ENCODE measurements at regions not wholly inside any gene's neighbourhood (a gene's known extent, or its start where the extent isn't known, plus 50 kb on each side); places are given as distances from the start of the nearest gene placed in this dataset.

DNA sequence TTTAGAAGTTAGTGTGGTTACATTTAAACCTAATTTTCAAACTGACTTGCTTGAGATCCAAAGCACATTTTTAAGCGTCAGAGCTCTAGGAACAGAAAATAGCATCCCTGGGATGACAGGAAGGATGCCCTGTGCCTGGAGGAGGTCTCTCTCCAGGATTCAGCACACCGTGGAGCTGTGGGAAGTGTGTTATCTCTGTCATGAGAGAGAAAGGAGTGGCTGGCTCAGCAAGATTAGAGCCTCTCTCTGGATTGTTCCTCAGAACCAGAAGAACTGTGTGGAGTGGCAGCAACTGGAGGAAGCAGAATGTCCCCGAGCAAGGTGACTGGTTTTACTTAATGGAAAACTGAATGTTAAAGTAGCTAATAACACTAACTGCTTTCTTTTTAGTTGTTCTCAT lies 233.6 kb upstream of the TGFBR2 start:
- DNase-seq, result no peak

DNA sequence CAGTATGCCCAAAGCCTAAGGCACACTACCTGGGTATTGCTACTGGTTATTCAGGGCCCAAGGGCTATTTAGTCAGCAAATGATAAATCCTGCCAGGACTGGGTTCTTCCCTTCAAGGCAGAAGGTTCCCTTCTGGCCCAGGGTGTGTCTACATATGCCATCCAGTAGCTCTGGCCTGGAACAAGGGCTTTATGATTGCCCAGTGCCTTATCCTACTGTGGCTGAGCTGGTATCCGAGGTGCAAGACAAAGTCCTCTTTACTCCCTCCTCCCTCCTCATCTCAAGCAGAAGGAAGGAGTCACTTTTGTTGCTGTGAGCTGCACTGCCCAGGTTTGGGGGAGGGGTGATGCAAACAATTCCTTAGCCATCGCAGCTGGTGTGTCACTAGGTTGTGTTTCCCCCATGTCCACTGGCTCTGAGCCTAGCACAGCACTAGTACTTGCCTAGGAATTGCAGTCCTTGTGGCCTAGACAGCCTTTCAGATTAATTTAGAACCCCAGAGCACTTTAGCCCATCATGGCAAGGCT lies 221.8 kb upstream of the TGFBR2 start:
- no peak for DNase-seq

DNA sequence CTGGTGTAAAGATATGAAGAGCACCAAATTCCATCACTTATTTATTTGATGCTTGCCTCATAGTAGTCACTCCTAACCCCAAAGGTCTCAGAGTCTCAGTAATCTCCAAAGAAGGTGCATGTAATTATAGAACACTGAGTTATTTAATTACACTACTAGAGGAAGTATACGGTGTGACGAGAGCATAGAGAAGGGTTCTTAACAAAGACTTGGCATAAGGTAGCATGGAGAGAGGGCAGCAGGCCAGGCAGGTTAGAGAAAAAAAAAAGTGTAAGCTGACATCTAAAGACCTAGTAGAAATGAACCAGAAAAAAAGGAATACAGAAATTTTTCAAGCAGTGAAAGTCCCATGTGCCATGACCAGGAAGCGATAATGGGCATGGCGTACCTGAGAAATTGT lies 213.3 kb upstream of the TGFBR2 start:
- no peak for DNase-seq

DNA sequence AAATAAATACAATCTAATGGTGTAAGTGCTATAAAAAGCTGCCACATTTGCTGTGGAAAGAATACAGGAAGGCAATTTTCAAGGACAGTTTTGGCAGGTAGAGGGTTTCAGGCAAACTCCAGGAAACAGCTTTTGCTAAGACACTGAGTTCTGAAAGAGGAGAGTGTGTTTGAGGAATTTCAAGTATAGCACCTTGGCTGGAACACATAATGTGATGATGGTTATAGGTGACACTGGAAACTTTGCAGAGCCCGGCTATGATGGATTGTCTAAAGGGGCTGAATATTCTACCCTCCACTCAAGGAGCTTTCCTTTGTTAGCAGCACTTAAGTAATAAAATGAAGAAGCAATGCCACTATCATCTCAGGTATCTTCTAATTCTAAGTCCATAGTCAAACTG lies 209.4 kb upstream of the TGFBR2 start:
- no peak for DNase-seq

DNA sequence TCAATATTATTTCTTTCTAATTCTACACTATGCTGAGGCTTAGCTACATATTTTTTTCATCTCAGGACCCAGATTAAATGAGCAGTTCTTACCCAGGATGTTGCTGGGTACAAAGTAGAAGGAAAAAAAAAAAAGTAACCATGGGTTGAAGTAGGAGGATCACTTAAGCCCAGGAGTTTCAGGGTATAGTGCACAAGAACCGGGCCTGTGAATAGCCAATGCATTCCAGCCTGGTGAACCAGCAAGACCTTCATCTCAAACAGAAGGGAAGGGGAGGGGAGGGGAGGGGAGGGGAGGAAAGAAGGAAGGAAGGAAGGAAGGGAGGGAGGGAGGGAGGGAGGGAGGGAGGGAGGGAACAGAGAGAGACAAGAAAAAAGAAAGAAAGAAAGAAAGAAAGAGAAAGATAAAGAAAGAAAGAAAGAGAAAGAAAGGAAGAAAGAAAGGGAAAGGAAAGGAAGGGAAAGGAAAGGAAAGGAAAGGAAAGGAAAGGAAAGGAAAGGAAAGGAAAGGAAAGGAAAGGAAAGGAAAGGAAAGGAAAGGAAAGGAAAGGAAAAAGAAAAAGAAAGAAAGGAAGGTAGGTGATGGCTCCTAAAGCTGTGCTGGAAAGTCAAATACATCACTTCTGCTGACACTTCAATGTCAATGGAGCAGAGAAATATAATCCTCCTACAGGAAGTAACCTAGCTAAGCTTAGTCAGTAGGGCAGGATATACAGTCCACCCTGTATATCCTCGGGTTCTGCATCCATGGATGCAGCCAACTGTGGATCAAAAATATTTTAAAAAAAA lies 206.8 kb upstream of the TGFBR2 start:
- DNase-seq, result peak; percentile 54

DNA sequence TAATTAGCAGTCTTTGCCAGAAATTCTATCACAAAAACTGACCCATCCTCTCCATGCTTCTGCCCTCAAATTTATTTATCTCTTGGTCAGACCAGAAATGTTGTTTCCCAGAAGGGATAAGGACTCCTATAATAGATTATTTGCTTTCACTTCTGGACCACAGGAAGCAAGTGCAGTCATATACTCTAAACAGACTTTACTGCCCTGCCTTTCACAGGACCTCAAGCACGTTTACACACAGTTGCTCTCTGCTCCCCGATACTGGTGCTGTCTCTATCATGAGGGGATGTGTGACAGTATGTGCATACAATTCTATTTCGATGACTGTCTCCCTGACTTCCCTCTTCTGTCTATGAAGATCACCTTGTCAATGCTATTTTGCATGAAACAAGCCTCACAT lies 205.5 kb upstream of the TGFBR2 start:
- peak; percentile 5 for DNase-seq

DNA sequence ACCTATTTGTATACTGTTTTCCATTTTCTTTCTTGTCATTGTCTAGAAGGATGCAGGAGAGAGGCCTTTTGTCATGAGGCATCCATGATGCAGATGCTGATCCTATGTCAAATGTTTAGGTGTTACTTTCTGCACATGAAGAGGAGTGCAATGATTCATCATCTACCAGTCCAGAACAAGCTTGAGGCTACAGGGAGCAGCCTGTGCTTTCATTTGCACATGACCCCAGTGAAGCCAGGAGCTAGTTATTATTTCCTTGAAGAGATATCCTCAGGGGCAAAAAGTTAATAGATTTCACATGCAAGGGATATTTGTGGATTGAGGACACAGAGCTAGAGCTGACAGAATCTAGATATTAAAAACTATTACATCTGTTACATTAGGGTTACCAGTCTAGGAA lies 204.4 kb upstream of the TGFBR2 start:
- peak; percentile 0 for DNase-seq

DNA sequence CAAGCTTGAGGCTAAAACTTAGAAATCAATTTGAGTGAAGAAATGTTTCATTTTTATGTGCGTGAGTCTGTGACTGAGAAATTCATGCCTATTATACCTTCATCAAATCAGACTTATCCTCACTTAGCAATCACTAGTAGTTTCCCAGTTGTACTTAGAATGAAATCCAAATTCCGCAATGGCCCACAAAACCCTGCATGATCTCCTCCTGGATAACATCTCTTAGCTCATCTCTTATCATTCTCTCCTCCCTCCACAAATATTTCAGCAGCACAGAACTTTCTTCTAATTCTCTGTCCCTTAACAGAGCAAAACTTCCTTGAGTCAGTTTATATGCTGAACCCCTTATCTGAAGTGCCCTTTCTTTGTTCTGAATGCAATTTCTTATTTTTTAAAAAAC lies 198.8 kb upstream of the TGFBR2 start:
- DNase-seq, result no peak

DNA sequence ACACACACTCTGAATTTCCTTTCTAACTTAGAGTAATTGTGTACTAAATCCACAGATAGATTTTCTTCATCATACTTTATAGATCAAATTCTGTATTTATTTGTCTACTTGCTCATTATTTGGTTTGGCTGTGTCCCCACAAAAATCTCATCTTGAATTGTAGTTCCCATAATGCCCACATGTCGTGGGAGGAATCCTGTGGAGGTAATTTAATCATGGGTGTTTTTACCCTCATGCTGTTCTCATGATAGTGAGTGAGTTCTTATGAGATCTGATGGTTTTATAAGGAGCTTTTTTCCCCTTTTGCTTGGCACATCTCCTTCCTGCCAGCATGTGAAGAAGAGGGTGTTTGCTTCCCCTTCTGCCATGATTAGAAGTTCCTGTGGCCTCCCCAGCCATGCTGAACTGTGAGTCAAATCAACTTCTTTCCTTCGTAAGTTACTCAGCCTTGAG lies 198.3 kb upstream of the TGFBR2 start:
- peak; percentile 54 for DNase-seq

DNA sequence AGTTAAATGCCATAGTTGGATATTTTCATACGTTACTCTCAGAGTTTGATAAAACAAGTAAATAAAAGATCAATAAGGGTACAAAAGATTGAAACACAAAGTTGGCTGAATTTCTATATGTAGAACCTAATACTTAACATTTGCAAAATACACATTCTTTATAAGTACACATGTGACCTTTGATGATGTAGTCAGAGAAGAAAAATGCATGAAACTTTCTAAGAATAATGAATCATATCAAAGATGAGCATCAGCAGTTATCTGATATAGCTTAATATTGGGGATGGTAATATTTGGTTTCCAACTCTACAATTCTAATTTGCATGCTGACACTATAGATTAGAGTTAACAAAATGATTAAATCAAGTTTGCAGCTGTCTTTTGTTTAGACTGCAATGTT lies 188.0 kb upstream of the TGFBR2 start:
- no peak for DNase-seq

DNA sequence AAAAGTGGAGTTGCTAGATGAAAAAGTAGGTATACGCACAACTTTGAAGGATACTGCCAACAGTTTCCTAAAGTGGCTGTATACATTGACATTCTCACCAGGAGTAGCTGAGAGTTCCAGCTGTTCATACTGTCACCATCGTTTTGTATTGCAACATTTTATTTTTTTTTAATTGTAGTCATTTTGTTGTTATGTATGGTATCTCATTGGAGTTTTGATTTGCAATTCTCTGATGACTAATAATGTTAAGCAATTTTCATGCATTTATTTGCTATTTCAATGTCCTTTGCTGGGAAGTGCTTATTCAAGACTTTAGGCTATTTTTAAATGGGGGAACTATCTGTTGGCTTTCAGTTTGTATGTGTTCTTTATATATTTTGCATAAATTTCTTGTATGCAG lies 185.1 kb upstream of the TGFBR2 start:
- no peak for DNase-seq

DNA sequence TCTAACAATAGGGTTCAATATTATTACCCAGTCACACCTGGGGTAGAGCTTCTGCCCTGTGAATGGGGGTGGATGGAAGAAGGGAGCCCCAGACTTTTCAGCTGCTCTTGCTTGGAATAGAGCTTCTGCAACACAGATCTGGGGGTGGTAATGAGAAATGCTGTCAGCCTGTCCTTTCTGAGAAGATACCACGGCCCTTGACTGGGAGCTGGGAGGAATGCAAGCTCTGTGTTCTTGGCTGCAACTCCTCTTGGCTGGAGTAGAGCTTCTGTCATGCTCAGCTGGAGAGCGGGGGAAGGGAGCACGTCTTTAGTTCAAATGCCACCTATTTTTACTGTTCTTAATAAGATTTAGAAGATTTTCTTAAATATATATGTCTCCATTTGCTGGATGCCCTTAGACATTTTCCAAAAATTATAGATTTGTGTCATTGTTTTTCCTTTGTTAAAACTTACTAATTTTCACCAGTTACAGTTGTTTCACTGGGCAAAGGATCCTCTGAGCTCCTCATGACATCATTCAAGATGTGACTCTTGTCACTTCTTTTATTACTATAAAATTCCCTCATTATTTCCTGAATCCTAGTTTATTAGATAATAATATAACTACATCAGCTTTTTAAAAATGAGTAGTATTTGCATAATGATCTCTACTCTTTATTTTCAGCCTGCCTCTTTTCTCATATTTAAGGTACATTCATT lies 180.0 kb upstream of the TGFBR2 start:
- no peak for DNase-seq

DNA sequence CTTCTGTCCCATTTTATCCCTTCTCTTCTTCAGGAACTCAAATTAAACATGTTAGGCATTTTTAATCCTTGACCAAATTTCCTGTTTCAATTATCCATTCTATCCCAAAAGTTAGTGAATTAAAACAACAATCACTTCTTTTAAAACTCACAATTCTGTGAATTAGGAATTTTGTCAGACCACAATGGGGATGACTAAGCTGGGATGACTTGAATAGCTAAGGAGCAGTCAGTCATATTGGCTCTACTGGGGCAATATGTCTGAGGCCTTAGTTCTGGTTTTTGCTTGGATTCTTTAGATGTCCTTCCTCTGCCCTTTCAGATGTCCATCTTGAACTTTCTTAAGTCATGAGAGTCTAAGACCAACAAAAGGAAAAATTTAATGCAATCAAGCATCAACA lies 178.2 kb upstream of the TGFBR2 start:
- DNase-seq, result no peak

DNA sequence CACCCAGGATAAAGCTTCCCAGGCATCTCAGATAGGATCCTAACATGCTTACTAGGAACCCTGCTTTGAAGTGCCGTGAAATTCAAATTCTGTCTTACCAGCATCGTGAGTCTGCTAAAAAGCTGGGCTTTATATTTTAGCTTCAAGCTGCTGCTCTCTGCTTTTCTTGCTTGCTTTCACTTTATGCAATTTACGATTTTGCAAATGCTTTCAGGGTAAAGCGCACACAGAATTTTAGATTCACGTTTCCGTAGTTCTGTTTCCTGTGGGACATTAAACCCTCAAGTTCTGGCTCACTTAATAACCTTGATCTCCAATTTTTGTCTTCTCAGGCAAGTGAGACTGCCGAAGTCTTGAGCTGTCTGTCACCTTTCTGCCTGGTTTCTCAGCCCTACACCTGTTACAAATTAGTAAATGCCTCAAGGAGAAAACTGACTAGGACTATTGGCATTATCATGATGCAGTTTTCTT lies 170.5 kb upstream of the TGFBR2 start:
- no peak for DNase-seq

DNA sequence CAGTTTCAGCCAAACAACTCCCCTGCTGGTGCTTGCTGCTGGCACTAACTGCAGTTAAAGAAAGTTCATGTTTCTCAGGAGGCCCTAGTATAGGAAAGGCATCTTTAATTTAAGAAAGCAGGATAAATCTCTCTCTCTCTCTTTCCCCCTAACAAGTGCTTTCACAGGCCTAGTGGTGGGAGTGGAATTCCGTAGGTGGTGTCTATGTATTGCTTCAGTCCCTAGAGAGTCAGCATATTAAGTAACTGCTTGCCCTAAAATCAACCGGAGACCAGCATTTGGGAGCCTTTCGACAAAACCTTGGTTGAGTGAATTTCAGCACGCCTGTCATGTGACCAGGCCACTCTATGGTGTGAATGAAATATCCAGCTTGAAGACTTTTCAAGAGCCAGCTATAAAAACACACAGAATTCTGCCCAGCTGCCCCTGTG lies 169.2 kb upstream of the TGFBR2 start:
- DNase-seq, result no peak

DNA sequence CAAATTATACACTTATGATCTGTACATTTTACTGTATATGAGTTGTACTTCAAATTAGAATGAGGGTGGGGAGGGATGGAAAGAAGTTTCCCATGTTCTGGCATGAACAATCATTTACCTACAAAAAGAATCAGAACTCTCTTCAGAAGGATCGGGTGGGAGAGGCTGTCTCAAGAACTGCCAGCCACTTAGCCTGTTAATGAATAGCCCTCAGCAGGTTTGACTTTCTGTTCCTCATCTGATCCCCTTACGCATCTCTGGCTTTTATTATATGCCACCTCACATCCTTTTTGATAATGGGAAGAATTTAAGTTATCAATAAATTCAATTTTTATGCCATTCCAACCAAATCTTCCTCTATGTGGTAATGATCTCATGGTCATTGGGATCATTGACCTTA lies 168.3 kb upstream of the TGFBR2 start:
- no peak for DNase-seq

DNA sequence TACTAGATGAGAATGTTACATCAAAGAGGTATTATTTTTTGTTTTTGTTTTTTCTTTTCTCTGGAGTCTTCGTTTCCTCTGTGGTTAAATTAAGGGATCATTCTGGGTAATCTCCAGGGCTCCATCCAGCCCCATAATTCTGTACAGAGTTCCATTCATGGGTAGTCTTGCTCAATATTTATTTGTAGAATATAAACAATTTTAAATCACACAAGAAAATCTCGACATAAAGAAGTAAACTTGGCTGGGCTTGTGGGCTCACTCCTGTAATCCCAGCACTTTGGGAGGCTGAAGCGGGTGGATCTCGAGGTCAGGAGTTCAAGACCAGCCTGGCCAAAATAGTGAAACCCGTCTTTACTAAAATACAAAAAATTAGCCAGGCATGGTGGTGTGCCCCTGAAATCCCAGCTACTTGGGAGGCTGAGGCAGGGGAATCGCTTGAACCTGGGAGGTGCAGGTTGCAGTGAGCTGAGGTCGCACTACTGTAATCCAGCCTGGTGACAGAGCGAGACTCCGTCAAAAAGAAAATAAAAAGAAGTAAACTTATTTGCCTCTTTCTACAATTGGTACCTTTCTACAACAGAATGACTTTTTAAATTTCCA lies 166.8 kb upstream of the TGFBR2 start:
- DNase-seq, result no peak

DNA sequence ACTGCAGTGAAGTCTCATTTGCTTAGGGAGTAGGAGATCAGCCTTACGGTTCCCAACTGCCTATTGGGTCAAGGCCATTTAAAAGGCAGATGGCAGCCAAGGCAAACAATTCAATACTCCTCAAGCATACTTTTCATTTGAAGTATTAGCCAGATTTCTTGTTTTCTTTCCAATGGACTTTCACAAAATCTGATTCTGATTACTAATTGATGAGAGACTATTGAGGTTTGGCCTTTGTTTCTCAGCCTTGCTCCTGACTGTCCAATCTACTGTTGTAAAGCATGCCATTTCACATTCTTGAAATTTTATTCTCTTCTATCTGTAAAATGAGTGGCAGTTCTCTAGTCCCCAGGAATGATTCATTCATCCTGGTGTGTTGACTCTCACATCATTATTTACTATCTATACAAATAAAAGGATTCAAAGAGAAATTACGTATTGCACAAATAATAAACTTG lies 166.2 kb upstream of the TGFBR2 start:
- DNase-seq, result peak; percentile 21

DNA sequence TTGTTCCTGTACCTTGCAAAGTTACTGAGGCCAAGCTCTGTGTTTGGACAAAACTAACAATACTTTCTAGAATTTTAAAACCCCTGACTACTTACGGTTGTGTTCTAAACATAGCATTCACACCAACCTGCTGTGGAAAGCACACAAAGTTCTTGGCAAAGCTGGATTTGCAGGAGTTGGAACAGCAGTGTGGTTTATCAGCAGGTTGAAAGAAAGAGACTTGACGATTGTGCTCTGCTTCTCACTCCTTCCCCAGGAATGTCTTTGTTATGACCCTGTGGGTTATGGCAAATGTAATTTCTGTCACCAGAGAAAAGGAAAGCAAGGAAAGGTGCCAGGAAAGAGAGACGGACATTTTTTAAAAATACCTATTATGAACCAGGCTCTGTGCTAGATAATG lies 165.5 kb upstream of the TGFBR2 start:
- DNase-seq, result no peak

DNA sequence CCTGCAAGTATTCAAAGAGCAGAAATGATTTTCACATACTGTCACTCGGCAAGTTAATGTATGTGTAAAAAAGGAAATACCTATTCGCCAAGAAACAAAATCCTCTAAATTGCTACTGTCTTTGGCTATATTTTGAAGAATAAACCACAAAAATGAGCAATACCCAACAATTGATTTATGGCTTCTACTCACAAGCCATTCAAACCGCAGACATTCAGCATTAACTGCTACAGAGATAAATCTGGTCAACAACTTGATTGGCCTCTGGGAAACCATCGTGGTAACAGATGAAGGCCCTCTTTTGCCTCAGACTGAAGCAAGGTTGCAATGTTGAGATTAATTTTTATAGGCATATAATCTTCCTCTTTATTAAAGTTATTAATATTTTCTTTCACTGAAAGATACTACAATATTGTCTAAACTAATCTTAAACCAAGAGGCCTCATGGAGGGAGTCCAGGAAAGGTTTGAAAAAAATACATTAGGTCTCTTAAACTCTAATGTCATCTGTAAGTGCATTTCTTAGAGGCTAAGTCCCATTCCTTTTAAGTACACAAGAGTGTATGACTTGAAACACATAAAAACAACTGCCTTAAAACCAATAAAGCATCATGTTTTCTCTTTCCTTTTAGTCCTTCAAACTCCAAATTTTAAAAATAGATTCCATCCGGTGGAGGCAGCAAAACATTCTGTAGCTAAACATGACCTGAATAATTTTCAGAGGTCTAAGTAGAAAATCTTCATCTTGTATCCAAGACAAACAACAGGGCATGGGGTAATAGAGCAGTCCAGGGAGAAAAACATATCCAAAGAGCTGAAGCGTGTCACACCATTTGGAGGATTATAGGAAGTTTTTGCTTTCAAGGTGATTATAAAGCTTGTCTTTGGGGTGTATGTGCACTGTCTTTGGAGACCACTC lies 162.4 kb upstream of the TGFBR2 start:
- DNase-seq, result no peak

DNA sequence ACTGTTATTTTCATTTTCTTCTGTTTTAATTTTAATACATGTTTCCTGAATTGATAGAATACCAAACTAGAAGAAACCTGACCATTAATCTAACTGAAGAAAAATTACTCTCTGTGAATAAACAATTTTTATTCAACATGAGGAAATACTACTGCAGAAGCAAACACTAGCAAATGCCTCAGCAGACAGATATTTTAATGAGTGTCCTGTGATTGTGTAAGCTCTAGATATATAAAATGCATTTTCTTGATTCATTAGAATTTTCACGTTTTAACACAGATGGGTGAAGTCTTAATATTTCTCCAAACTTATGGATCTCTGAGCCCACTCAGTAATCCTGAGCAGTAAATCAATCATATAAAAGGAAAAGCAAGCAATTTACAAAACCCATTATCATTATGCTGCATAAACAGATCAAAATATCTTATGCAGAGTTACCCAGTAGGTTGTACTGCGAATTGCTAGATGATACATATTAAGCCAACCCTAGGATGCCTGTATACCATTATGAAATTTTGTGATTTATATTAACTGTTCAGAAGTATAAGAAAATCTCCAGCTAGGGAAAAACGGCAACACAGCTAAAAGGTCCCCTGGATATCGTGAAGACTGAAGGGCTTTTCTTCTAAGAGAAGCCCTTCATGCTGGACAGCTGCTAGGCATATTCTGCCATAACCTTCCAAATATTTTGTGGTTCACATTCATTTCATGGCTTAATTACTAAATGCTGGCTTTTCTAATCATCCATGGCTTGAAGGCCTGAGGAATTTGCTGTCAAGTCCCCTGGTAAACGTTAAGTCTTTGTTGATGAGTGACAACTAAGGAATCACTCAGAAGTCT lies 157.7 kb upstream of the TGFBR2 start:
- no peak for DNase-seq

DNA sequence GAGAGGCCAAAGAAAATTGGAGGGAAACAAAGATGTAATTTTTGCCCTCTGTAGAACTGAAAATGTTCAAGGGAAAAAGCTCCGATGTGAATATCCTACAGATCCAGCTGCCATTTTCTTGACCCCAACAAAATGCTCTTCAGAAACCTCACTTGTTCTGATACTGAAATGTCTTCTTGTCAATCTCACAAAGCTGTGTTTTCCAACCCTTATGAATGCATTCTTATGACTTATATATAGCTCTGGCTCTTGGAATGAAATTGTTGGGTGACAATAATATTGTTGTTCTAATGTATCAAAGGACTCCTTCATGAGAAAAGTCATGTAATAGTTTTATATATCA lies 157.1 kb upstream of the TGFBR2 start:
- DNase-seq, result no peak
